ENCODE measurements at regions not wholly inside any gene's neighbourhood (a gene's known extent, or its start where the extent isn't known, plus 50 kb on each side); places are given as distances from the start of the nearest gene placed in this dataset.

GRCh38 chr1:234748066-234748465 is 138.1 kb upstream of the IRF2BP2 start:
- H3K27me3 ChIP-seq (ENCODE audit: insufficient read depth, low read length) = no peaks in the 10 kb centered on the region
- H3K4me1 Mint-ChIP-seq = peaks cover 22 to 31% of the 10 kb centered on the region in 2 experiments
- no peaks in the 10 kb centered on the region for H4K20me1 ChIP-seq (ENCODE audit: control insufficient read depth, insufficient read depth, insufficient read length)
- no peak overlapping the region for H2AFZ ChIP-seq (ENCODE audit: low read length)
- H3K79me2 ChIP-seq (ENCODE audit: insufficient read depth, low read length) = no peaks in the 10 kb centered on the region
- H2BK5ac ChIP-seq (ENCODE audit: insufficient read length, low read length) = no peak overlapping the region
- H2AK5ac ChIP-seq (ENCODE audit: insufficient read length, low read length) = no peak overlapping the region
- no peak for TF ChIP-seq CTCF (conservative IDR thresholded peaks at IDR 0.05)
- no peaks in the 10 kb centered on the region for H3K79me1 ChIP-seq (ENCODE audit: insufficient read depth, low read depth, low read length, poor library complexity, severe bottlenecking)
- no peaks in the 10 kb centered on the region for H3K36me3 Mint-ChIP-seq (ENCODE audit: insufficient read depth in 1 of 3, low read depth in 3 of 3)
- H3T11ph ChIP-seq (ENCODE audit: low read length) = no peak overlapping the region
- no peak overlapping the region for H4K5ac ChIP-seq (ENCODE audit: insufficient read length, low read depth, low read length)
- no peak overlapping the region for H3K18ac ChIP-seq (ENCODE audit: insufficient read length, low read depth, low read length)
- no peak overlapping the region for H2BK20ac ChIP-seq (ENCODE audit: low read depth, low read length, poor library complexity, severe bottlenecking)
- H2BK12ac ChIP-seq (ENCODE audit: insufficient read length, low read depth, low read length) = no peak overlapping the region
- H2BK15ac ChIP-seq (ENCODE audit: low read depth, low read length) = no peak overlapping the region
- H3K56ac ChIP-seq (ENCODE audit: insufficient read length, low read depth, low read length) = no peak overlapping the region
- DNase-seq = no peak
- H3K27ac Mint-ChIP-seq = no peak overlapping the region; a peak in 1 of 7 replicates
- H3K4me3 Mint-ChIP-seq = no peak overlapping the region
- H3K9ac ChIP-seq (ENCODE audit: extremely low read depth, insufficient read length, low read length) = no peak overlapping the region
- no peak overlapping the region for H3K4me2 ChIP-seq (ENCODE audit: insufficient read depth, insufficient read length, low read length)
- peaks cover 2% of the 10 kb centered on the region; the same call in 1 of the 2 replicates for H3K27me3 Mint-ChIP-seq (ENCODE audit: low read depth)
- WGBS (ENCODE audit: extremely low coverage, insufficient read length, low lambda C conversion rate) = no CpG with 5 or more reads among the region's 7 CpGs
- no peak overlapping the region for H3K14ac ChIP-seq (ENCODE audit: insufficient read depth, low read length)
- no peak overlapping the region for H2BK120ac ChIP-seq (ENCODE audit: low read depth, low read length, poor library complexity, severe bottlenecking)
- H3K4ac ChIP-seq (ENCODE audit: low read depth, low read length) = no peak overlapping the region
- H3K23me2 ChIP-seq (ENCODE audit: insufficient read length, low read depth, low read length, poor library complexity, severe bottlenecking) = no peaks in the 10 kb centered on the region
- no peaks in the 10 kb centered on the region for H3K9me3 ChIP-seq (ENCODE audit: control insufficient read depth, low read depth, low read length)
- H3K23ac ChIP-seq (ENCODE audit: insufficient read length, low read depth, low read length) = no peak overlapping the region
- no peak overlapping the region for H4K8ac ChIP-seq (replicated peaks; ENCODE audit: insufficient read length, low read depth, low read length)
- no peaks in the 10 kb centered on the region for H3K9me3 Mint-ChIP-seq
- H3K4me1 ChIP-seq (ENCODE audit: insufficient read depth, low read length) = 0 out of 2 replicates have a peak, but pooled peaks cover 3% of the 10 kb centered on the region
- no peak overlapping the region for H4K91ac ChIP-seq (ENCODE audit: insufficient read length, low read depth, low read length)
- H3K27ac ChIP-seq (ENCODE audit: insufficient read length, low read depth, low read length) = no peak overlapping the region

Data from H9 (cell line).